Testis (tissue), 2 donors: ENCODE measurements at regions not wholly inside any gene's neighbourhood (a gene's known extent, or its start where the extent isn't known, plus 50 kb on each side); places are given as distances from the start of the nearest gene placed in this dataset.

ENCODE experiments used
- CTCF ChIP-seq, 3 experiments: fragments of 450-650 bp in 2 of 3; fragments of 200-600 bp in 1 of 3; sonication (generic) in 1 of 3; IDR thresholded peaks; one replicate each; pipeline ENCODE4 v1.5.1; 2016 to 2019; ENCODE audit warnings: antibody characterized with exemption in 3 of 3, mild to moderate bottlenecking in 2 of 3, moderate library complexity in 1 of 3
- POLR2A ChIP-seq: fragments of 450-650 bp; IDR thresholded peaks from one replicate; pipeline ENCODE4 v1.6.1; 2017; ENCODE audit warnings: antibody characterized with exemption, mild to moderate bottlenecking, moderate library complexity

- TF ChIP-seq CTCF (IDR thresholded peaks at IDR 0.05) (no peak), POLR2A (no peak)
These were observed 109.5 kb upstream of the MBNL2 start for GRCh38 chr13:97112446-97113152.
